CD4-positive, alpha-beta T cell treated with Interleukin-4 for 1 hour (primary cell): ENCODE measurements at regions not wholly inside any gene's neighbourhood (a gene's known extent, or its start where the extent isn't known, plus 50 kb on each side); places are given as distances from the start of the nearest gene placed in this dataset.
"Not testable (repeated sequence)": the region's sequence is repeated elsewhere in the genome, so short reads cannot be mapped to it uniquely, and the experiment has no call there.

Source experiments
- DNase-seq, 2 donors: peaks; one replicate each; pipeline ENCODE4 v3.0.0-alpha.2; 2020 to 2022

GRCh38 chrX:102784550-102784949, 64.0 kb downstream of the GPRASP3 start:
- no peak for DNase-seq

- no peak for DNase-seq
Observed at GRCh38 chrX:102787283-102787682, 66.7 kb downstream of the GPRASP3 start.

GRCh38 chrX:102808336-102808735, 87.8 kb downstream of the GPRASP3 start:
- no peak for DNase-seq

- DNase-seq, result not testable (repeated sequence)
Observed at GRCh38 chrX:102818269-102818668, 97.7 kb downstream of the GPRASP3 start.

GRCh38 chrX:102832661-102833060, 104.4 kb upstream of the RAB40AL start:
- DNase-seq, result no peak

GRCh38 chrX:102833136-102833535, 103.9 kb upstream of the RAB40AL start:
- no peak for DNase-seq

GRCh38 chrX:102835504-102836146, 101.4 kb upstream of the RAB40AL start:
- DNase-seq, result peak in 1 of 2 donors; percentile 13

GRCh38 chrX:102837847-102838246, 99.2 kb upstream of the RAB40AL start:
- DNase-seq, result no peak

GRCh38 chrX:102840871-102841705, 96.0 kb upstream of the RAB40AL start:
- DNase-seq, result no peak

- no peak for DNase-seq
Observed at GRCh38 chrX:102841706-102842003, 95.4 kb upstream of the RAB40AL start.

- DNase-seq, result no peak
Observed at GRCh38 chrX:102845020-102845419, 92.1 kb upstream of the RAB40AL start.

GRCh38 chrX:102846544-102847236, 90.4 kb upstream of the RAB40AL start:
- no peak for DNase-seq

GRCh38 chrX:102847362-102847761, 89.7 kb upstream of the RAB40AL start:
- no peak for DNase-seq

GRCh38 chrX:102849396-102849795, 87.7 kb upstream of the RAB40AL start:
- DNase-seq, result no peak

- not testable (repeated sequence) for DNase-seq
Observed at GRCh38 chrX:102858826-102859549, 78.1 kb upstream of the RAB40AL start.

- no peak for DNase-seq
Observed at GRCh38 chrX:102859550-102859871, 77.6 kb upstream of the RAB40AL start.

- DNase-seq, result no peak
Observed at GRCh38 chrX:102860235-102860634, 76.8 kb upstream of the RAB40AL start.

GRCh38 chrX:102863735-102864134, 73.3 kb upstream of the RAB40AL start:
- peak; percentile 77 to 78 for DNase-seq

GRCh38 chrX:102866981-102867656, 70.0 kb upstream of the RAB40AL start:
- no peak for DNase-seq

- no peak for DNase-seq
Observed at GRCh38 chrX:102883491-102883890, 53.6 kb upstream of the RAB40AL start.
